ENCODE measurements at regions not wholly inside any gene's neighbourhood (a gene's known extent, or its start where the extent isn't known, plus 50 kb on each side); places are given as distances from the start of the nearest gene placed in this dataset.

DNA sequence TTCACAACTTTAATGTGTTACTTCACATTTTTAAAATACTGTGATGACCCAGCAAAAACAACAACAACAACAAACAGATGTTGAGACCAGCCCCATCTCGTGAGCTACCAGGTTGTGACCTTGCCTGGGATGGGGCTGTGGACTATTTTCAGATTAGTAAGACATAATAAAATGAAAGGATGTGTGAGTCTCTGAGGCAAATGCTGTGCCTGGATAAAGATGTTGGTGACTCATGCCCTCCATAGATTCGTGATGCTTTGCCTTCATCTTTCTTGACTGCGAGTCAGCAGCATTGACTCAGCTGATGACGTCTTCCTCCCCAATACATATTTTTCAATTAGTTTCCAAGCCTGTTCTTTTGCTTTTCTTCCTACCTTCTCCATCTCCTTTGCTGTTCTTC lies 453.0 kb upstream of the CFAP20DC start:
- TF ChIP-seq, protein P1, sequence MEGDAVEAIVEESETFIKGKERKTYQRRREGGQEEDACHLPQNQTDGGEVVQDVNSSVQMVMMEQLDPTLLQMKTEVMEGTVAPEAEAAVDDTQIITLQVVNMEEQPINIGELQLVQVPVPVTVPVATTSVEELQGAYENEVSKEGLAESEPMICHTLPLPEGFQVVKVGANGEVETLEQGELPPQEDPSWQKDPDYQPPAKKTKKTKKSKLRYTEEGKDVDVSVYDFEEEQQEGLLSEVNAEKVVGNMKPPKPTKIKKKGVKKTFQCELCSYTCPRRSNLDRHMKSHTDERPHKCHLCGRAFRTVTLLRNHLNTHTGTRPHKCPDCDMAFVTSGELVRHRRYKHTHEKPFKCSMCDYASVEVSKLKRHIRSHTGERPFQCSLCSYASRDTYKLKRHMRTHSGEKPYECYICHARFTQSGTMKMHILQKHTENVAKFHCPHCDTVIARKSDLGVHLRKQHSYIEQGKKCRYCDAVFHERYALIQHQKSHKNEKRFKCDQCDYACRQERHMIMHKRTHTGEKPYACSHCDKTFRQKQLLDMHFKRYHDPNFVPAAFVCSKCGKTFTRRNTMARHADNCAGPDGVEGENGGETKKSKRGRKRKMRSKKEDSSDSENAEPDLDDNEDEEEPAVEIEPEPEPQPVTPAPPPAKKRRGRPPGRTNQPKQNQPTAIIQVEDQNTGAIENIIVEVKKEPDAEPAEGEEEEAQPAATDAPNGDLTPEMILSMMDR (IDR thresholded peaks at IDR 0.05; ENCODE audit: poor library complexity, severe bottlenecking): no peak
- TF ChIP-seq EP300 (conservative IDR thresholded peaks at IDR 0.05; ENCODE audit: poor library complexity, severe bottlenecking): no peak
- TF ChIP-seq TAF1 (IDR thresholded peaks at IDR 0.05; ENCODE audit: low read depth): no peak
- TF ChIP-seq, protein P2, sequence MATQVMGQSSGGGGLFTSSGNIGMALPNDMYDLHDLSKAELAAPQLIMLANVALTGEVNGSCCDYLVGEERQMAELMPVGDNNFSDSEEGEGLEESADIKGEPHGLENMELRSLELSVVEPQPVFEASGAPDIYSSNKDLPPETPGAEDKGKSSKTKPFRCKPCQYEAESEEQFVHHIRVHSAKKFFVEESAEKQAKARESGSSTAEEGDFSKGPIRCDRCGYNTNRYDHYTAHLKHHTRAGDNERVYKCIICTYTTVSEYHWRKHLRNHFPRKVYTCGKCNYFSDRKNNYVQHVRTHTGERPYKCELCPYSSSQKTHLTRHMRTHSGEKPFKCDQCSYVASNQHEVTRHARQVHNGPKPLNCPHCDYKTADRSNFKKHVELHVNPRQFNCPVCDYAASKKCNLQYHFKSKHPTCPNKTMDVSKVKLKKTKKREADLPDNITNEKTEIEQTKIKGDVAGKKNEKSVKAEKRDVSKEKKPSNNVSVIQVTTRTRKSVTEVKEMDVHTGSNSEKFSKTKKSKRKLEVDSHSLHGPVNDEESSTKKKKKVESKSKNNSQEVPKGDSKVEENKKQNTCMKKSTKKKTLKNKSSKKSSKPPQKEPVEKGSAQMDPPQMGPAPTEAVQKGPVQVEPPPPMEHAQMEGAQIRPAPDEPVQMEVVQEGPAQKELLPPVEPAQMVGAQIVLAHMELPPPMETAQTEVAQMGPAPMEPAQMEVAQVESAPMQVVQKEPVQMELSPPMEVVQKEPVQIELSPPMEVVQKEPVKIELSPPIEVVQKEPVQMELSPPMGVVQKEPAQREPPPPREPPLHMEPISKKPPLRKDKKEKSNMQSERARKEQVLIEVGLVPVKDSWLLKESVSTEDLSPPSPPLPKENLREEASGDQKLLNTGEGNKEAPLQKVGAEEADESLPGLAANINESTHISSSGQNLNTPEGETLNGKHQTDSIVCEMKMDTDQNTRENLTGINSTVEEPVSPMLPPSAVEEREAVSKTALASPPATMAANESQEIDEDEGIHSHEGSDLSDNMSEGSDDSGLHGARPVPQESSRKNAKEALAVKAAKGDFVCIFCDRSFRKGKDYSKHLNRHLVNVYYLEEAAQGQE (IDR thresholded peaks at IDR 0.05; ENCODE audit: borderline replicate concordance): no peak

Data from neural cell (in vitro differentiated cells).